GM18867 (cell line): ENCODE measurements at regions not wholly inside any gene's neighbourhood (a gene's known extent, or its start where the extent isn't known, plus 50 kb on each side); places are given as distances from the start of the nearest gene placed in this dataset.
"Not testable (repeated sequence)": the region's sequence is repeated elsewhere in the genome, so short reads cannot be mapped to it uniquely, and the experiment has no call there.

Experiments used
- ATAC-seq: cut with Tn5 transposase; IDR thresholded peaks from one replicate; pipeline ENCODE4 v1.9.1; 2021; ENCODE audit warnings: mild to moderate bottlenecking, moderate library complexity; ENCODE audit not compliant: unreplicated experiment

GRCh38 chr9:7484014-7484413 is 315.6 kb downstream of the DMAC1 start:
- ATAC-seq: not testable (repeated sequence)

GRCh38 chr9:7481570-7481969 is 318.0 kb downstream of the DMAC1 start:
- no peak for ATAC-seq

- no peak for ATAC-seq
These were observed 320.3 kb downstream of the DMAC1 start for GRCh38 chr9:7479300-7479699.

GRCh38 chr9:7478646-7479045 is 320.9 kb downstream of the DMAC1 start:
- no peak for ATAC-seq

GRCh38 chr9:7467186-7467585 is 332.4 kb downstream of the DMAC1 start:
- ATAC-seq: no peak

- no peak for ATAC-seq
These were observed 337.8 kb downstream of the DMAC1 start for GRCh38 chr9:7461791-7462190.

- no peak for ATAC-seq
These were observed 342.6 kb downstream of the DMAC1 start for GRCh38 chr9:7456793-7457530.

- ATAC-seq: no peak
These were observed 343.2 kb downstream of the DMAC1 start for GRCh38 chr9:7456377-7456776.

GRCh38 chr9:7454624-7455023 is 345.0 kb downstream of the DMAC1 start:
- ATAC-seq: no peak

GRCh38 chr9:7452378-7452777 is 347.2 kb downstream of the DMAC1 start:
- no peak for ATAC-seq

GRCh38 chr9:7451062-7451461 is 348.5 kb downstream of the DMAC1 start:
- ATAC-seq: no peak

- ATAC-seq: no peak
These were observed 356.0 kb downstream of the DMAC1 start for GRCh38 chr9:7443541-7443940.

GRCh38 chr9:7439355-7439995 is 360.1 kb downstream of the DMAC1 start:
- ATAC-seq: no peak

- no peak for ATAC-seq
These were observed 362.8 kb downstream of the DMAC1 start for GRCh38 chr9:7436754-7437153.

GRCh38 chr9:7433508-7434292 is 365.9 kb downstream of the DMAC1 start:
- no peak for ATAC-seq

GRCh38 chr9:7432989-7433388 is 366.6 kb downstream of the DMAC1 start:
- ATAC-seq: no peak

GRCh38 chr9:7417397-7417796 is 382.2 kb downstream of the DMAC1 start:
- ATAC-seq: peak; percentile 74

- no peak for ATAC-seq
These were observed 383.7 kb downstream of the DMAC1 start for GRCh38 chr9:7415836-7416235.

GRCh38 chr9:7408845-7409244 is 390.7 kb downstream of the DMAC1 start:
- no peak for ATAC-seq

GRCh38 chr9:7407246-7407645 is 392.3 kb downstream of the DMAC1 start:
- no peak for ATAC-seq

- ATAC-seq: peak; percentile 84
These were observed 393.5 kb downstream of the DMAC1 start for GRCh38 chr9:7405924-7406604.
